AG09319 (cell line): ENCODE measurements at regions not wholly inside any gene's neighbourhood (a gene's known extent, or its start where the extent isn't known, plus 50 kb on each side); places are given as distances from the start of the nearest gene placed in this dataset.

Source experiments
- DNase-seq: peaks from one replicate; pipeline ENCODE4 v3.0.0-alpha.2; 2010; ENCODE audit warnings: low read depth; ENCODE audit errors: extremely low read depth
- CTCF ChIP-seq: IDR thresholded peaks from 2 replicates; pipeline ENCODE4 v1.5.1; 2011; ENCODE audit warnings: low read depth, mild to moderate bottlenecking, inconsistent platforms, low read length, moderate library complexity

GRCh38 chr6:10235344-10235743 lies 179.5 kb downstream of the TFAP2A start:
- DNase-seq, result no peak
- no peak for TF ChIP-seq CTCF

GRCh38 chr6:10230531-10230930 lies 184.3 kb downstream of the TFAP2A start:
- no peak for DNase-seq
- no peak for TF ChIP-seq CTCF

- no peak for TF ChIP-seq CTCF
These were observed 191.0 kb downstream of the TFAP2A start for GRCh38 chr6:10223841-10224240.

GRCh38 chr6:10221178-10221577 lies 193.7 kb downstream of the TFAP2A start:
- TF ChIP-seq CTCF, result no peak
- no peak for DNase-seq

More at GRCh38 chr6:10223841-10224240, 191.0 kb downstream of the TFAP2A start:
- DNase-seq, result no peak

- TF ChIP-seq CTCF, result no peak
- DNase-seq, result no peak
These were observed 195.4 kb downstream of the TFAP2A start for GRCh38 chr6:10219510-10219909.

GRCh38 chr6:10217111-10217510 lies 197.8 kb downstream of the TFAP2A start:
- DNase-seq, result no peak
- TF ChIP-seq CTCF, result no peak

GRCh38 chr6:10215326-10216110 lies 199.4 kb downstream of the TFAP2A start:
- no peak for TF ChIP-seq CTCF

More at GRCh38 chr6:10215326-10216110, 199.4 kb downstream of the TFAP2A start:
- no peak for DNase-seq
